ENCODE measurements at regions not wholly inside any gene's neighbourhood (a gene's known extent, or its start where the extent isn't known, plus 50 kb on each side); places are given as distances from the start of the nearest gene placed in this dataset.

DNA sequence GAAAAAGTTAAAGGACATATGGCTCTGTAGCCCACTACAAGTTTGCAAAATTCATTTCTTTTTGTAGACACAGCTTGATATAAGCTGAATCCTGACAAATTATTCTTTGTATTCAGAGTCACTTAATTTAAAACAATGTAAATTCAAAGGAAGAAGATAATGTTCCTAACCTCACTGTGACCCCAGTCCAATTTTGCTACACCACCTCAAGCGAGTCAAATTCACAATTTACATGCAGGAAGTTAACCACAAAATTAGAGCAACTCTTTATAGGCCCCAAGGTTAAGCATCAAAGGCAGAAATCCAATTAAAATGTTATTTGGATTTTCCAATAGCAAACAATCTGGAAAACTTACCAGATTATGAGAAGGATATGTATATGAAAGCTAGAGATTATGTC, 119.5 kb upstream of the CNTN6 start:
- Mint-ChIP-seq H3K27ac (no peak overlapping the region), H3K36me3 (ENCODE audit: low read depth) (no peaks in the 10 kb centered on the region), H3K27me3 (ENCODE audit: insufficient read depth) (no peaks in the 10 kb centered on the region), H3K4me3 (no peak overlapping the region), H3K4me1 (no peaks in the 10 kb centered on the region), H3K9me3 (peaks cover 14% of the 10 kb centered on the region)
- no peak overlapping the region for H3K4me3 ChIP-seq (ENCODE audit: low read length)
- H3K4me1 ChIP-seq (ENCODE audit: control insufficient read depth, insufficient read depth, low read length): no peaks in the 10 kb centered on the region
- 38% methylated on average over 1 of the region's 1 CpG; no CpG with 5 or more reads in 1 of the 2 experiments for WGBS, 2 experiments (ENCODE audit: insufficient coverage in 1 of 2, insufficient read length in 1 of 2)
- no peak for DNase-seq
- no peak overlapping the region for H3K9ac ChIP-seq (ENCODE audit: extremely low read depth, low read length, poor library complexity, severe bottlenecking)
- H3K27ac ChIP-seq (ENCODE audit: low read depth, low read length): no peak overlapping the region
- no peaks in the 10 kb centered on the region for H3K27me3 ChIP-seq (ENCODE audit: control insufficient read depth, insufficient read depth, low read length, poor library complexity, severe bottlenecking)
- TF ChIP-seq, protein P1, sequence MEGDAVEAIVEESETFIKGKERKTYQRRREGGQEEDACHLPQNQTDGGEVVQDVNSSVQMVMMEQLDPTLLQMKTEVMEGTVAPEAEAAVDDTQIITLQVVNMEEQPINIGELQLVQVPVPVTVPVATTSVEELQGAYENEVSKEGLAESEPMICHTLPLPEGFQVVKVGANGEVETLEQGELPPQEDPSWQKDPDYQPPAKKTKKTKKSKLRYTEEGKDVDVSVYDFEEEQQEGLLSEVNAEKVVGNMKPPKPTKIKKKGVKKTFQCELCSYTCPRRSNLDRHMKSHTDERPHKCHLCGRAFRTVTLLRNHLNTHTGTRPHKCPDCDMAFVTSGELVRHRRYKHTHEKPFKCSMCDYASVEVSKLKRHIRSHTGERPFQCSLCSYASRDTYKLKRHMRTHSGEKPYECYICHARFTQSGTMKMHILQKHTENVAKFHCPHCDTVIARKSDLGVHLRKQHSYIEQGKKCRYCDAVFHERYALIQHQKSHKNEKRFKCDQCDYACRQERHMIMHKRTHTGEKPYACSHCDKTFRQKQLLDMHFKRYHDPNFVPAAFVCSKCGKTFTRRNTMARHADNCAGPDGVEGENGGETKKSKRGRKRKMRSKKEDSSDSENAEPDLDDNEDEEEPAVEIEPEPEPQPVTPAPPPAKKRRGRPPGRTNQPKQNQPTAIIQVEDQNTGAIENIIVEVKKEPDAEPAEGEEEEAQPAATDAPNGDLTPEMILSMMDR (conservative IDR thresholded peaks at IDR 0.05): no peak
- no peaks in the 10 kb centered on the region for H3K36me3 ChIP-seq (ENCODE audit: control insufficient read depth, insufficient read depth, low read length)
- peaks cover 69% of the 10 kb centered on the region for H3K9me3 ChIP-seq (ENCODE audit: control insufficient read depth, low read length)

DNA sequence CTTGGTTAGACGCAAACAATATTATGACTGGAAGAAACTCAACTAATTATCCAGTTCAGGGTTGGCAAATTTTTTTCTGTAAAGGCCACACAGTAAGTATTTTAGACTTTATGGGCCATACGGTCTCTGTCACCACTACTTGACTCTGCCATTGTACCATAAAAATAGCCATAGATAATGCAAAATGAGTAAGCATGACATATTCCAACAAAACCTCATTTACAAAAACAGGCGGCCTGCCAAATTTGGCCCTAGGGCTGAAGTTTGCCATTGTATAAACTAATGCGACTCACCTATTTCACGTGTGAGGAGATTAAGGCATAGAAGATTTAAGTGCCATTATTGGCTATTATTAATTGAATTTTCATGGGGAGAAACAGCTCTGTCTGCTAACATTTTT, 116.8 kb upstream of the CNTN6 start:
- H3K36me3 ChIP-seq (ENCODE audit: control insufficient read depth, insufficient read depth, low read length): no peaks in the 10 kb centered on the region
- H3K27ac ChIP-seq (ENCODE audit: low read depth, low read length): no peak overlapping the region
- 84 to 87% methylated on average over 3 to 5 of the region's 5 CpGs for WGBS, 2 experiments (ENCODE audit: insufficient coverage in 1 of 2, insufficient read length in 1 of 2)
- no peak overlapping the region for H3K4me3 ChIP-seq (ENCODE audit: low read length)
- H3K4me3 Mint-ChIP-seq: no peak overlapping the region
- H3K27me3 Mint-ChIP-seq (ENCODE audit: insufficient read depth): no peaks in the 10 kb centered on the region
- H3K4me1 Mint-ChIP-seq: no peaks in the 10 kb centered on the region
- H3K27me3 ChIP-seq (ENCODE audit: control insufficient read depth, insufficient read depth, low read length, poor library complexity, severe bottlenecking): no peaks in the 10 kb centered on the region
- TF ChIP-seq, protein P1 (conservative IDR thresholded peaks at IDR 0.05): no peak
- H3K9me3 ChIP-seq (ENCODE audit: control insufficient read depth, low read length): peaks cover 76% of the 10 kb centered on the region
- no peak for DNase-seq
- H3K27ac Mint-ChIP-seq: no peak overlapping the region
- H3K36me3 Mint-ChIP-seq (ENCODE audit: low read depth): no peaks in the 10 kb centered on the region
- peaks cover 20% of the 10 kb centered on the region for H3K9me3 Mint-ChIP-seq
- no peak overlapping the region for H3K9ac ChIP-seq (ENCODE audit: extremely low read depth, low read length, poor library complexity, severe bottlenecking)
- no peaks in the 10 kb centered on the region for H3K4me1 ChIP-seq (ENCODE audit: control insufficient read depth, insufficient read depth, low read length)

DNA sequence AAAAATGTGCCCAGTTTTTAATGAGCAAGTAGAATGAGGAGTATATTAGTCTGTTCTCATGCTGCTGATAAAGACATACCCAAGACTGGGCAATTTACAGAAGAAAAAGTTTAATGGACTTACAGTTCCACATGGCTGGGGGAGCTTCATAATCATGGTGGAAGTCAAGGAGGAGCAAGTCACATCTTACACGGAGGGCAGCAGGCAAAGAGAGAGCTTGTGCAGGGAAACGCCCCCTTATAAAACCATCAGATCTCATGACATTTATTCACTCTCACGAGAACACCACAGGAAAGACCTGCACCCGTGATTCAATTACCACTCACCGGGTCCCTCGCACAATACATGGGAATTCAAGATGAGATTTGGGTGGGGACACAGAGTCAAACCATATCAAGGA, 111.7 kb upstream of the CNTN6 start:
- Mint-ChIP-seq H3K4me1 (no peaks in the 10 kb centered on the region), H3K27me3 (ENCODE audit: insufficient read depth) (no peaks in the 10 kb centered on the region), H3K27ac (no peak overlapping the region), H3K9me3 (peaks cover 14% of the 10 kb centered on the region), H3K36me3 (ENCODE audit: low read depth) (no peaks in the 10 kb centered on the region), H3K4me3 (no peak overlapping the region)
- H3K9me3 ChIP-seq (ENCODE audit: control insufficient read depth, low read length): peaks cover 73% of the 10 kb centered on the region
- no peaks in the 10 kb centered on the region for H3K36me3 ChIP-seq (ENCODE audit: control insufficient read depth, insufficient read depth, low read length)
- TF ChIP-seq, protein P1 (conservative IDR thresholded peaks at IDR 0.05): no peak
- no peaks in the 10 kb centered on the region for H3K4me1 ChIP-seq (ENCODE audit: control insufficient read depth, insufficient read depth, low read length)
- no peak overlapping the region for H3K9ac ChIP-seq (ENCODE audit: extremely low read depth, low read length, poor library complexity, severe bottlenecking)
- H3K27me3 ChIP-seq (ENCODE audit: control insufficient read depth, insufficient read depth, low read length, poor library complexity, severe bottlenecking): no peaks in the 10 kb centered on the region
- WGBS, 2 experiments (ENCODE audit: insufficient coverage in 1 of 2, insufficient read length in 1 of 2): 79 to 82% methylated on average over 4 to 6 of the region's 6 CpGs
- no peak overlapping the region for H3K27ac ChIP-seq (ENCODE audit: low read depth, low read length)
- DNase-seq: no peak
- H3K4me3 ChIP-seq (ENCODE audit: low read length): no peak overlapping the region
